ENCODE measurements at regions not wholly inside any gene's neighbourhood (a gene's known extent, or its start where the extent isn't known, plus 50 kb on each side); places are given as distances from the start of the nearest gene placed in this dataset.

GRCh38 chr4:121237069-121237399 is 72.9 kb upstream of the TNIP3 start:
- H3K36me3 ChIP-seq: no peaks in the 10 kb centered on the region

GRCh38 chr4:121236353-121237068 is 72.4 kb upstream of the TNIP3 start:
- H3K9me3 ChIP-seq: no peaks in the 10 kb centered on the region
- no peaks in the 10 kb centered on the region for H3K4me1 ChIP-seq
- no peaks in the 10 kb centered on the region for H3K36me3 ChIP-seq
- no peaks in the 10 kb centered on the region for H3K27me3 ChIP-seq
- no peak overlapping the region for H3K4me3 ChIP-seq
- no peak overlapping the region for H3K27ac ChIP-seq
- no peak for TF ChIP-seq CTCF (IDR thresholded peaks at IDR 0.05)
- no peak for DNase-seq (ENCODE audit: low spot score)

More at GRCh38 chr4:121237069-121237399, 72.9 kb upstream of the TNIP3 start:
- Histone ChIP-seq H3K27ac (no peak overlapping the region), H3K27me3 (no peaks in the 10 kb centered on the region), H3K9me3 (no peaks in the 10 kb centered on the region), H3K4me3 (no peak overlapping the region), H3K4me1 (no peaks in the 10 kb centered on the region)
- DNase-seq (ENCODE audit: low spot score): no peak
- TF ChIP-seq CTCF (IDR thresholded peaks at IDR 0.05): no peak

- TF ChIP-seq CTCF (IDR thresholded peaks at IDR 0.05): no peak
- H3K27ac ChIP-seq: no peak overlapping the region
- no peaks in the 10 kb centered on the region for H3K9me3 ChIP-seq
- no peak overlapping the region for H3K4me3 ChIP-seq
- no peaks in the 10 kb centered on the region for H3K36me3 ChIP-seq
- H3K27me3 ChIP-seq: no peaks in the 10 kb centered on the region
- H3K4me1 ChIP-seq: no peaks in the 10 kb centered on the region
- DNase-seq (ENCODE audit: low spot score): no peak
These were observed 69.9 kb upstream of the TNIP3 start for GRCh38 chr4:121233982-121234381.

GRCh38 chr4:121229993-121230392 is 65.9 kb upstream of the TNIP3 start:
- no peak for DNase-seq (ENCODE audit: low spot score)
- Histone ChIP-seq H3K4me1 (no peaks in the 10 kb centered on the region), H3K36me3 (no peaks in the 10 kb centered on the region), H3K27me3 (no peaks in the 10 kb centered on the region), H3K27ac (no peak overlapping the region), H3K4me3 (no peak overlapping the region), H3K9me3 (no peaks in the 10 kb centered on the region)
- no peak for TF ChIP-seq CTCF (IDR thresholded peaks at IDR 0.05)

- no peaks in the 10 kb centered on the region for H3K9me3 ChIP-seq
- no peaks in the 10 kb centered on the region for H3K36me3 ChIP-seq
- no peak overlapping the region for H3K27ac ChIP-seq
- no peak for DNase-seq (ENCODE audit: low spot score)
- H3K27me3 ChIP-seq: no peaks in the 10 kb centered on the region
- no peak overlapping the region for H3K4me3 ChIP-seq
- no peak for TF ChIP-seq CTCF (IDR thresholded peaks at IDR 0.05)
- H3K4me1 ChIP-seq: no peaks in the 10 kb centered on the region
These were observed 64.7 kb upstream of the TNIP3 start for GRCh38 chr4:121228848-121229247.

GRCh38 chr4:121227341-121227792 is 63.2 kb upstream of the TNIP3 start:
- Histone ChIP-seq H3K4me3 (no peak overlapping the region), H3K27me3 (no peaks in the 10 kb centered on the region), H3K4me1 (no peaks in the 10 kb centered on the region), H3K9me3 (no peaks in the 10 kb centered on the region), H3K36me3 (no peaks in the 10 kb centered on the region), H3K27ac (no peak overlapping the region)
- no peak for TF ChIP-seq CTCF (IDR thresholded peaks at IDR 0.05)
- no peak for DNase-seq (ENCODE audit: low spot score)

Measured in right atrium auricular region (tissue), 2 donors.